ENCODE measurements at regions not wholly inside any gene's neighbourhood (a gene's known extent, or its start where the extent isn't known, plus 50 kb on each side); places are given as distances from the start of the nearest gene placed in this dataset.

DNA sequence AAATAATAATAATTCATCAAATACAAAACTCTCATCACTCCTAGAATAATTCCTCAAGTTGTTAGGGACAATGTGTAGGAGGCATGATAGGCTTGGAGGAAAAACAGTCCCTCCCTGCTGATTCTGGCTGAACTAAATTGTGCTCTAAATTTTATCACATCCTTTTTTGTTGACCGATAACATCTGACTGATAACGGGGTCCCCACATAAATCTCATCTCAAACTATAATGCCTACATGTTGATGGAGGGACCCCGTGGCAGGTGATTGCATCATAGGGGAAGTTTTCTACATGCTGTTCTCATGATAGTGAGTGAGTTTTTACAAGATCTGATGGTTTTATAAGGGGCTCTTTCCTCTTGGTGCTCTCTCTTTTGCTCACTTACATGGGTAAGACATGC is 1043.5 kb upstream of the SORCS1 start:
- Histone ChIP-seq H4K20me1 (ENCODE audit: insufficient read depth) (no peaks in the 10 kb centered on the region), H3K4me2 (ENCODE audit: low read length) (no peak overlapping the region), H3K36me3 (ENCODE audit: insufficient read depth, low read length) (no peaks in the 10 kb centered on the region), H3K27me3 (ENCODE audit: insufficient read depth, low read depth, low read length) (no peaks in the 10 kb centered on the region), H3K9me3 (ENCODE audit: low read length) (no peaks in the 10 kb centered on the region), H3K4me3 (ENCODE audit: low read length) (no peak overlapping the region), H3K79me2 (replicated peaks; ENCODE audit: insufficient read depth, low read length) (no peaks in the 10 kb centered on the region), H3K9ac (ENCODE audit: low read length) (no peak overlapping the region), H3F3A (ENCODE audit: insufficient read depth, low read length, poor library complexity, severe bottlenecking) (no peaks in the 10 kb centered on the region), H3K27ac (ENCODE audit: low read length) (no peak overlapping the region), H2AFZ (ENCODE audit: low read depth, low read length) (no peak overlapping the region), H3K9me2 (ENCODE audit: insufficient read depth, low read length) (no peaks in the 10 kb centered on the region)
- TF ChIP-seq SMC3 (conservative IDR thresholded peaks at IDR 0.05; ENCODE audit: poor library complexity) (no peak), EZH2 (IDR thresholded peaks at IDR 0.05; ENCODE audit: borderline replicate concordance, insufficient read depth, low read length, poor library complexity, severe bottlenecking) (no peak), CTCF (IDR thresholded peaks at IDR 0.05; ENCODE audit: poor library complexity, severe bottlenecking) (no peak), MXI1 (conservative IDR thresholded peaks at IDR 0.05; ENCODE audit: poor library complexity, severe bottlenecking) (no peak), REST (IDR thresholded peaks at IDR 0.05; ENCODE audit: borderline replicate concordance) (no peak)

DNA sequence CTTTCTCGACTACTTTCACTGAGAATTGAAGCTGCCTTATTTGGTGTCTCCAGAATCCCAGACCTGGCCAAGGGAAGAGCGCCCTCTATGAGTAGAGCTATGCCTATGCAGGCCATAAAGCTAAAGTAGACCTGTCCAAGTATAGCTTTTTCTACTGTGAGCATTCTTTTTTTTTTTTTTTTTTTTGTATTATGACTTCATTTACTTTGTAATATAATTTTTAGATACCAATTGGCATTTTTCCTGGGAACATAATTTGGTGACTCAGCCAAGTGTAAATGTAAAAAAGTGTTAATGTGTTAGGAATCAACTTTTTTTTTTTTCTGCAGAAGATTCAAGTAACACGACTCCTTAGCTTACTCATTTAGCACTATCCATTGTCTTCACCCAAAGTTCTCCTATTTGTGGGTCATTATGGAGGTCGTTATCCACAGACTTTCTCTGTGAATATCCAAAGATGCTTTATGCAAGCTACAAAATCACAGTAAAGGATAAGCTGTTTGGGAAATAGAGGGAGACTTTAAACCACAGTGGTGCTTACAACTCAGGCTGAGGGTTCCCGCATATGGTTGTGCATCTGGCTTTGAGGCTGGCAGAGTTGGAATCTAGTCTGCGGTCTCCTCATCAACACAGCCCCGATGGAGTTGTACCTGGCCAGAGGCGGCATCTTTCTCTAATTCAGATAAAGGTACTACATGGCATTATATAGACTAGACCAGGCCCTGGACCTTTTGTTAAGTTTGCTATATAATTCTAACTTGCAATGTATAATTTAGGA is 1040.2 kb upstream of the SORCS1 start:
- Histone ChIP-seq H4K20me1 (ENCODE audit: insufficient read depth) (no peaks in the 10 kb centered on the region), H3K79me2 (replicated peaks; ENCODE audit: insufficient read depth, low read length) (no peaks in the 10 kb centered on the region), H3K9me3 (ENCODE audit: low read length) (no peaks in the 10 kb centered on the region), H3K4me2 (ENCODE audit: low read length) (no peak overlapping the region), H3K36me3 (ENCODE audit: insufficient read depth, low read length) (no peaks in the 10 kb centered on the region), H2AFZ (ENCODE audit: low read depth, low read length) (no peak overlapping the region), H3K27me3 (ENCODE audit: insufficient read depth, low read depth, low read length) (no peaks in the 10 kb centered on the region), H3K27ac (ENCODE audit: low read length) (no peak overlapping the region), H3F3A (ENCODE audit: insufficient read depth, low read length, poor library complexity, severe bottlenecking) (no peaks in the 10 kb centered on the region), H3K4me3 (ENCODE audit: low read length) (no peak overlapping the region), H3K9me2 (ENCODE audit: insufficient read depth, low read length) (no peaks in the 10 kb centered on the region), H3K9ac (ENCODE audit: low read length) (no peak overlapping the region)
- peak; percentile 53 for TF ChIP-seq RAD21 (conservative IDR thresholded peaks at IDR 0.05)
- peak; percentile 53 for TF ChIP-seq CTCF (IDR thresholded peaks at IDR 0.05; ENCODE audit: poor library complexity, severe bottlenecking)
- peak; percentile 25 for TF ChIP-seq SMC3 (conservative IDR thresholded peaks at IDR 0.05; ENCODE audit: poor library complexity)
- TF ChIP-seq EP300 (conservative IDR thresholded peaks at IDR 0.05; ENCODE audit: poor library complexity, severe bottlenecking) = no peak
